ENCODE measurements at regions not wholly inside any gene's neighbourhood (a gene's known extent, or its start where the extent isn't known, plus 50 kb on each side); places are given as distances from the start of the nearest gene placed in this dataset.

- TF ChIP-seq POLR2AphosphoS5 (IDR thresholded peaks at IDR 0.05; ENCODE audit: borderline replicate concordance, low read depth, low read length): no peak
- TF ChIP-seq EZH2 (IDR thresholded peaks at IDR 0.05): no peak
- TF ChIP-seq FOXP2 (optimal IDR thresholded peaks at IDR 0.05; ENCODE audit: control extremely low read depth, extremely low read length, insufficient read depth): no peak
Measured at GRCh38 chr6:41464019-41464418, 82.2 kb upstream of the FOXP4 start.
